ENCODE measurements at regions not wholly inside any gene's neighbourhood (a gene's known extent, or its start where the extent isn't known, plus 50 kb on each side); places are given as distances from the start of the nearest gene placed in this dataset.

GRCh38 chr9:121601194-121601593 is 50.2 kb upstream of the DAB2IP start:
- peak; percentile 73 for DNase-seq (ENCODE audit: low spot score)

All from GM03348 (cell line).